Amniotic epithelial cell (primary cell): ENCODE measurements at regions not wholly inside any gene's neighbourhood (a gene's known extent, or its start where the extent isn't known, plus 50 kb on each side); places are given as distances from the start of the nearest gene placed in this dataset.
A peak's percentile ranks its signal among the peaks of the same experiment; 100 is the strongest.

ENCODE experiments used
- DNase-seq: peaks from one replicate; pipeline ENCODE4 v3.0.0-alpha.2; 2010; ENCODE audit warnings: low read depth

DNA sequence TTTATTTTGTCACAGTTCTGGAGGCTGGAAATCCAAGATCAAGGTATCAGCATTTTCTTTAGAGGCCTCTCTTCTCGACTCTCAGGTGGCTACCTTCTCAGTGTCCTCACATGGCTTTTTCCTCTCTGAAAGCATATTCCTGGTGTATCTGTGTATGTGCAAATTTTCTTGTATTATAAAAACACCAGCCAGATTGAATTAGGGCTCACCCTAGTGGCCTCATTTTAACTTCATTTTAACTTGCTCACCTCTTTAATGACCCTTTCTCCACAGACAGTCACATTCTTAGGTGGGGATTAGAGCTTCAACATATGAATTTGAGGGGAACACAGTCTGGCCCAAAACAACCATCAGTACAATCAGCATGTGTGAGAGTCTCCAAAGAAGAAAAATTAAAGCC is 542.4 kb upstream of the FAM241A start:
- no peak for DNase-seq

DNA sequence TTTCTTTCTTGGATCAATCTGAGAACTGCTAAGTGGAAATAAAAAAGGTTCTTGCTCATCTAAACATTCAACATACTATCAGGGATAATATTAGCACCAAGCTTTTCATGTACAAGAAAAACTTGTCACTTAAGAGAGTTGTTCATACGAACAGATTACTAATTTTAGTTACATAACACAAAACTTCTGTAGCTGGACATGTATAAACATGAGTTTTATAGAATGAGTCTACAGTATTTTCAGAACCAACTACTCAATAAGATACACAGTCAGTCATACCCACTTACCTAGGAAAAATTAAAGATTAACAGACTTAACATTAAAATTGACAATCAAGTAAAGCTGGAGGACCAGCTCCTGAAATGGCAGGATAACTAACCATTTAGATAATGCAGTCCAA is 540.1 kb upstream of the FAM241A start:
- DNase-seq = no peak

DNA sequence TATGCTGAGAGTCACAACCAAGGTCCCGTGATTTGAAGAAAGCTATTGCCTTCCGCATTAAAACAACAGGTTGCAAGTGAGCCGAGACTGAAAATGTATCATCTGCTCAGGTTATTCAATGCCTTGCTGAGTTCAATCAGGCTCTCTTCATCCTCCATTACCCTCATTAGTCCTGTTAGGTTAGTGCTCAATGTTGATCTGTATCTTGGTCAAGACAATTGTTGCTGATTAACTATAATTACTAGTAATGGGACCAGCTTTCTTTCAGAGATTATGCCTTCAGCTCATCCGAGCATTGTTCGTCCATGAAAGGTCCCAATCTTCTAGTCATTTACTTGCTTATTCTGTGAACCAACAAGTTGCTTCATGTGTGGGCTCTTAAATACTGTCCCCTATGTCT is 534.6 kb upstream of the FAM241A start:
- DNase-seq = no peak

DNA sequence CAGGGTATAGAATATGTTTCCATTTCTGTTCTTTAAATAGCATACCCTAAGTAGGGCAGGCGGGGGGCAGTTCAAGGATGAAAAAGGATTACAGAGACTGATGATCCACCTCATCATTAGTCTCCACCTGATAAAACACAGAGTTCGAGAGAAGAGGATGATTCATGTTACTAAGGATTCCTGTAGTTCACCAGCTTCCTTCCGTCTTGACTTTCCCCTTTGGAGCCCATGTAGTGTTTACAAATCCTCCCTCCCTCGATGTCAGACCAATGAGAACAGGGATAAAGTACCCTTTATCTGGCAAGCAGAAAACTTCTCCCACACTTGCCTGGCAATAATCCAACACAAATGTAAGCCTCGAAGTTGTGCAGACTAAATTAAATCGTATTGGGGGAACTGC is 526.3 kb upstream of the FAM241A start:
- DNase-seq = peak; percentile 91

DNA sequence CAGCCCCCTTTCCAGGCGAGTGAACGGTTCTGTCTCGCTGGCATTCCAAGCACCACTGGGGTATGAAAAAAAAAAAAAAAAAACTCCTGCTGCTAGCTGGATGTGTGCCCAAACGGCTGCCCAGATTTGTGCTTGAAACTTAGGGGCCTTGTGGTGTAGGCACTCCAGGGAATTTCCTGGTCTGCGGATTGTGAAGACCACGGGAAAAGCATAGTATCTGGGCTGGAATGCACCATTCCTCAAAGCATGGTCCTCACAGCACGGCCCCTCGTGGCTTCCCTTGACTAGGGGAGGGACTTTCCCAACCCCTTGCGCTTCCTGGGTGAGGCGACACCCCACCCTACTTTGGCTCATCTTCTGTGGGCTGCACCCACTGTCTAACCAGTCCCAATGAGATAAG is 516.8 kb upstream of the FAM241A start:
- DNase-seq = no peak

DNA sequence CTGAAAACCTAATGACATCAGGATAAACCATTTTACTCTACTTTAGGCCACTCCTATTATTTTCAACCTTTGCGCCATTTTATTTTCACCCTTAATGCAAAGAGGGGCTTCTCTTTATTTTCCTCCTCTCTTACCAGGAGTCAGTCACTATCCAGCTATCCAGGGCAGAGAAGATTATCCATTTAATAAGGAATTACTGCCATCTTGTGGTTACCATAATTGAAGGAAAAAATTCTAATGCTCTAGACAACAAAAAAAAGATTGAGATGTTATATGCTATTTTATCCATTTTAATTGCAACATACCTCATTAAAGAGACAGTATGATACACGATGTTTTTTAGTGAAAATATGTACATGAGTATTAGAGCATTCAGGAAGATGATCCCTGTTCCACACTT is 514.5 kb upstream of the FAM241A start:
- peak; percentile 55 for DNase-seq

DNA sequence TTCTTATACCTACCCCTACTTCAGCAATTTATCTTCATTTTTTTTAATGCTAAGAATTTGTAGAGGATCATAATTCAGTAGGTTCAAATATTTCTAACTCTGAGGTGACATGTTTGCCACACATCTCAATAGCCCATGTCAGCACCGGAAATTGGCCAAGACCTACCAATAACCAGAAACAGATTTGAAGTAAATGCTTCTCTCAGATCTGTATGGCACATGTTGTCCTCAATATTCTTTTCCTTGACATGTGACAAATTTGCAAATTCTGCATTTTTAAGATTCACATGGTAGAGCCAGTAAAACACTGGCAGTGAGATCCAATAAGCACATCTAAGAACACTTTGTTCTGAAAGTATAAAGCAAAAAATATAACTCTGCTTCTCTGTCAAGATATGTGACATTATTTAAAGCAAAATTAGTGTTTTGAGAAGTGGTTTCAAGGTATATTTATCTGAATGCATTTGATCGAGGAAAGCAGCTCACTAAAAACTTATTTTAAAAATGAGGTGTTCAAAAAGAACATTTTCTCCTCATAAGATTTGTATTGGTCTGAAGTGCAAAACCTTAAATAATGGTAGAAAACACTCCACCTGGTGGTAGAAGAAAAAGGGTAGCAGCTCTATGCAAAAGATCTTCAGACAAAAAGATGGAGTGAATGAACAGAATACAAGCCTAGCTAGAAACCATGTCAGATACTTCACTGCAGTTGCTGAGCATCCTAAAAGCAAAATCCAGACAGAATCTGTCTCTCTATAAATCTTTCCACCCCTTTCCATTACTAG is 513.8 kb upstream of the FAM241A start:
- peak; percentile 39 for DNase-seq

DNA sequence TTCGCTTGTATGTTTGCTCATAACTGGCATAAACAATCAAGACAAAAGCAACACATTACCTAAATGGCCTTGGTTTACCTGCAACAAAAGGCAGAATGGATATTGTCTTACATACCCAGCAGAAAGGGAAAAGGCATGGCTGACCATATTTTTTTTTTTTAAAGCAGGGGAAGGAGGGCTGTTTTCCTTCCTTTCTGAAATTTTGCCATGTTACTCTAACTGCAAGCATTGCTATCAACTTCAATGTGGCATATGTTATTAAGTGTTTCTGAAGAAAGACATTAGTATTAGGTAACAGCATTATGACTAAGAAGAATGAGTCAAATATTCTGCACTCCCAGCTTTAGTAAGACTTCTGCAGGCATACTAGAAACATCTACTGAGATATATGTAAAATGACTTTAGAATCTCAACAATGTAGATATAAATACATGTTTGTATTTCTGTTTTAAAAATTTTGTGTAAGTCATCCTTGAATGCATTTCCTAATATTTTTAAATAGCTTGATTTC is 512.6 kb upstream of the FAM241A start:
- peak; percentile 88 for DNase-seq

DNA sequence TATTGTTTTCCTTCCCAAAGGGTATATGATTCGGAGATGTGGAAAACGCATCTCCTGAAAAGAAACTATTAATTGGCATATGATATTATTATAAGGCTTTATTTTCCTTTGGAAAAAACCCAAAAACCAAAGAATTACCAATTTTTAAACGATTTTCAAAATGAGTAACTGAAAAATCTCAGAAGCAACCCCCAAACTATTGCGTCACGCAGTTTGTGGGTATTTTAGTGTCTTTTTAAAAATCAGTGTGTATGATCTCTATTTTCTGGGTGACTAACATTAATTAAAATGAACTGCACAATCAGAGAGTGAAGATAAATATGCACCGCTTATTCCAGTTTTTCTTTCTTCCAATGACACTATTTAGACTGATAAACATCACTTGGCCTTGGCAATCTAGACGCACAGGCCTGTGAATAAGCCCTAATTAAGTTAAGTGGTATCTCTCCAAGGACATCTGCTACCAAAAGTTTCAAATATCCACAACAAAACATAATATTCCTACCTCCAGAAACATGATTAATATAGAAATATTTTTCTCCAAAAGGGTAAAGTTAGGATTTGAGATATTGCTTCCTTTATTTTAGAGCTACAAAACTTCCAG is 511.5 kb upstream of the FAM241A start:
- no peak for DNase-seq

DNA sequence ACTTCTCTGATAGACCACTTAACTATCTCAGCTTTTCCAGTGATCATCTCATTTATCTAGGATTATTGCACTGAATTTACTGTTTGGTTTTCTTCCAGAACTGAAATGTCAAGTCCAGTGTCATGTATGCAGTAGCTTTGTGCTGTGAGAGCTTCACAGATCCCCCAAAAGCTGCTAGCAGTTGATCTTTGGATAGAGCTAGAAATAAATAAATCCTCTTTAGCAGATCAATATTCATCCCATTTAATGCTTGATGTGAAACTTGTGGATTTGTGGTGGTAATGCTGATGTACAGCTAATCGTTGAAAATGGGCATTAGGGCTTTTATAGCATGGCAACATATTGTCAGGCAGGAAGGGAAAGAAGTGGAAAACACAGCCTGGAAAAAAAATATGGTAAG is 509.6 kb upstream of the FAM241A start:
- no peak for DNase-seq

DNA sequence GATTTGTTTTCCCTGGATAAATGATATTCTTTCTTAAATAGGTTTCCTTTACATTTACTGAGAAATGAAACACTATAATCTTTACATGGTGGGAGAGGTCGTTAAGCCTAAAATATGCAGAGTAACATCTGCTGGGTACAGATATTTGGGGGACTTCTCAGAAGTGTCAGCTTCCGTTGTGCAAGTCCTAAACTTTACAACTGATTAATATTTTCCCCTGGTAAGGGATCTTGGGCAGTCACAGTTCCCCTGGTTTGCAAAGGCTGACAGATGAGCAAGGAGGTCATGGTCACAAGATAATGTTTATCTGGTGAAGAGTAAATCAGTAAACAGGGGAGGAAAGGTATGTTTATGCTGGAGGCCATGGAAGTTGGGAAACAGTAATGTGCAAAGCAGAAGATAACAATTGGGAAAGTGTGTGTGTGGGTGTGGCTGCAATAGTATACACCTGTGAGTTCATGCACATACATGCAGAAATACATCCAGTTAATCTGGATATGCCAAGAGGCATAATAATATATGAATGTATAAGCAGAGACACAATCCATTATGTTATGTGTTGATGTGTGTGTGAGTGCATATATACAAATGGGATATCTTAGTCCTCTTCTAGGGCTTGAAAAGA is 508.2 kb upstream of the FAM241A start:
- no peak for DNase-seq

DNA sequence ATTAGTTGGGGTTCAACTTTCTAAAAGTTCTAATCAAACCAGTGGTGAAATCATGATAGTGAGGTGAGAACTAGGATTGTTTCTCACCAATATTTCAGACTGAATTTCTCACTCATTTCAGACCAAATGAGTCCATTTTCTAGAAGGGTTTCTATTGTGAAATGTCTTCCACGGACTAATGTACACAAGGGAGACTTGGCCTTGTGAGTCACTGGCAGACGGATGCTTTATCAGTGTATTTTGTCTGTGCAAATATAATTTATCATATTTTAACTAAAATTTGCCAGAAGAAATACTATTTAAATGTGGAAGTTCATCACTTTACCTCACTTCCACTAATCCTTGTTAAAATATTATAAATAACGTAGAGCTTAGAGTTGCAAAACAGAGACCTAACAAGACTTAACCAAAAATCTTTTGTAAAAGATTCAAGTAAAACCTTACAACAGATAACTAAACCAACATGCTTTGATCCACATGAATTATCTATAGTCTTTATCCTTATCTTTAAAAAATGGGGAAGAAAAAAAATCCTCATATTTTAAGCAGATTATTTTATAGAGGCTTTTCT is 506.0 kb upstream of the FAM241A start:
- DNase-seq = peak; percentile 94

DNA sequence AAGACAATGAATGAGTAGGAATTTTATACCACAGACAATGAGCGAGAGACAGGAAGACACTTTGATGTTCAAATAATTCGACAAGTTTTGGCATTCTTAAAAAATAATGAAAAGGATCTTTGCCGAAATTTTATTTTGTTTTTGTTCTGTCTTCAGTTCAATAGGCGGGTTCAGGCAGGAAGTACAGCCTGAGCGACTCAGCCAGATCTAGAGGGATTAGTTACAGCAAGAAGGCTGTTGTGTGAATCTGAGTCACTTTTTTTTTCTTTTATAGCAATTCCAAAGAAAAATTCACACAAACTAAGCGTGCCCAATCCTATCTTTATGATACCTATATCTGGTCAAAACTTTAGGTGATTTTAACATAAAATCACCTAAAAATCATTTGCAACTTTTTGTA is 505.4 kb upstream of the FAM241A start:
- peak; percentile 73 for DNase-seq

DNA sequence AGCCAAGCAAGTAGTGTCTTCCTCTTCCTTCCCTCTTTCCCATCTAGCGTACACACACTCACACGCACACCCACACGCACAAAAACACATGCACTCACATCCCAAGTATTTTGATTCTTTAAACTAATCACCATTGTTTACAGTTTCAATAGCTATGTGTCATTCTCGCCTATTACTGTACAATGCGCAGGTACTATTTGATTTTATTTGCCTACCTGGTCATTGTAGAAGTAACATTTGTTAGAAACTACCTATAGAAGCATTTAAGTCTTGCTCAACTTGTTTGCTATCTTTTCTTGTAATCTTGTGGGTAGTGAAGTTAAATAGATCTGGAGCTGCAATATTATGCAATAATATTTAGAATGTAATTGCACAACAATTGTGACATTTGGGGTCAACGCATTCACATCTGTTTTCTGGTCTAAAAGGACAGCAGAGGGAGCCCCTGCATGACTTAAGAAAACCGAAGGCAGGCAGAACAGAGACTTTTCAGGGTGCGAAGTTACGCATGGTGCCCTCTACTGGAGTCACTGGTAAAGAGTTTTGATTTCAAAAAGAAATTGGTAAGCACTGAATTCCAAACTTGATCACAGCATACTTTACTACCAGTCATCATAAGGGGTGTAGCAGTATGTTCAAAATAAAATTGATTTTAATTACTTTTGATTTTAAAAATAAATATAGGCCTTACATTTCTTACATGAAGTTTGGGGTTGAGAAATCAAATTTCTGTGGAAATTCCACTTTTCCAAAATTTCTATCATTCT is 503.3 kb upstream of the FAM241A start:
- peak; percentile 95 for DNase-seq

DNA sequence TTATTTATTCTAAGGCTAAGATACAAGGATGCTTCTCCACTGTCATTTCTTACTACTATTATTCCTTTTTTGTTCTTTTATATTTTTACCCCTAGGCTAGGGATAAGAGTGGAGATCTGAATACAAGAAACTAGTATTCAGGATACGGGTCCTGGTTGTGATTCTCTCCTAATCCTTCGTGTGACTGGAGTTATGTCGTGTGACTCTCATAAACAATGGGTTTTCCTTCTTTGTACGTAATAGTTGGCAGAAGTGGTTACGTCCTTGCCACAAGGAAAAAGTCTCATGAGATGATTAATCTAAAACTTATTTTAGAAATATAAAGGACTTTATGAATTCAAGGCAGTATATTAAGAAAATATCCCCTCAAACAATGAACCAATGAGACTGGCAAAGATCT is 497.2 kb upstream of the FAM241A start:
- no peak for DNase-seq

DNA sequence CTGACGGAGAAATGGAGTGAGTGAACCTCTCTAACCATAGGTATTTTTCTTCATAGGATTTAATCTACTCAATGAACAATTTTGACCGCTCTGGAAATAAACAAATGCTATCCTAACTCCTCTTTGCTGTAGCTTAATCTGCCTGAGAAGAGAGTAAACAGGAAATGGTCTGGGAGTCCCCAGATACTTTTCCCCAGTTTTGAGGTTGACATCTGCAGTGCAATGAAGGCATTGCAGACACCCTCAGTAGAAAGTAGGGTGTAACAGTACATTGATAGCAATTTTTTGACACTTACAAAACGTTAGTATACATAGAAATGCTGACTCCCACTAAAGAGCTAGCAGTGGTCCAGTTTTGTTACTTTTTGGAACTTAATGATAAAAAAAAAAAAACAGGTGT is 495.9 kb upstream of the FAM241A start:
- no peak for DNase-seq

DNA sequence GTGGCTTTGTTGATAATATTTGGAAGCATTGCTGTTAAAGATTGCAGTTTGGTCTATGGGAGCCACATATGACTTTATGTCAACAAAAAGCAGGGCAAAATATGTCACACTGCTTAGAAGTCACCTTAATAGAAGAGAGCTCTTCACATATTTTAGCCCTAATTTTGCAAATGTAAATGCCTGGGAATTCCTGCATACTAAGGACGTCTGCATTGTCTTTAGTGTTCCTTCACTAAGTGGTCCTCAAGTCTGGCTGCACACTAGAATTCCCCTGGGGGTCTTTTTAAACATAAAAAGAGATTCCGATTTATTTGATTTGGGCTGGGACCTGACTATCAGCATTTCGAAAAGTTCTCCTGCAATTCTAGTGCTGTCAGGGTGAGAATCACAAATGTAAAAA is 495.1 kb upstream of the FAM241A start:
- DNase-seq = no peak

DNA sequence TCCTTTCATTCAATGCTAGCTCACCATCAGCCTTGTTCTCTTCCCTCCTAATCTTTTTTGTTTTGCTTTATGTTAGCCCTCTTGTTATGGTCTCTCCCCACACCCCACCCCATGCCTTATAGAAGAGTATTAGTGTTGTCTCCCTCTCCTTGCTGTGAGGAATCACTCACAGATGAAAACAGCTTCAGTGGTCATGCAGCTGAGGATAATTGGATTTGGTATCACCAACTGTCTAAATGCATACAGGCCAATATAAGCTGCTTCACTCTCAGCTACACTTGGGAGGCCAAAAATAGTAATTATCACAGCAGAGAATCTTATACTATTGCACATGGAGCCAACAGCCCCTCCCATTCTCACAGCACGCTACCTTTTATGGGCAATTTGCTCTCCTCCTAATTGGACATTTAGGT is 494.6 kb upstream of the FAM241A start:
- DNase-seq = no peak

DNA sequence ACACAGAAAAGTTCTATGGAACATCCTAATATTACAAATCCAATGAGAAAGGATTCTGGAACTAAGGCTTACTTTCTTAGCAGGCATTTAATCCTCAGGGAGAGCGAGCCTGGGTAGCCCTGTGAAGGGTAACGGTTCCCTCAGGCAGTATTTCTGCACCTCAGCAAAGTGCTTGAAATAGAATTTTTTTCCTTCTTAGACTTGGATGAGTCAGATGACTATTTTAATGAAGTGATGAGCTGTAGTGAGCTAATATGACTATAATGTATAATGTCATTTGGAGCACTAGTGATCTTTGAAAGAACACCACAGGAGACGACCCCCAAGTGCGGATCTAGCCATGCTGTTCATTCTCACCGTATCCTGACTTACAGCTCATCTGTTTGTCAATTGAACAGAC is 493.0 kb upstream of the FAM241A start:
- DNase-seq = no peak

DNA sequence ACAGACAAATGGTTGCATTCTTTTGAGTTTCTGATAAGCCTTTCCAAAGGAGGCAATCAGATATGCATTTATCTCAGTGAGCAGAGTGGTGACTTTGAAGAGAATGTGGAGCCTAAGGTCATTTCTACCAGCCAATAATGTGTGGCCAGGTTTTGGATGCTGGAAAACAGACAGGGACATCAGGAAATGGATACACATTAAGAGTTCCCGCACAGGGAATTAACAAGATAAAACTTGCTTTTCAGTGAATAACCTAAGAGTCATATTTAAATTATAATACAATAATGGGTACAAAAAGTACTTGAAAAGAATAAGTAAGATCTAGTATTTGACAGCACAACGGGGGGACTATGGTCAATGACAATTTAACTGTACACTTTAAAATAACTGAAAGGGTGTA is 492.3 kb upstream of the FAM241A start:
- DNase-seq = no peak

DNA sequence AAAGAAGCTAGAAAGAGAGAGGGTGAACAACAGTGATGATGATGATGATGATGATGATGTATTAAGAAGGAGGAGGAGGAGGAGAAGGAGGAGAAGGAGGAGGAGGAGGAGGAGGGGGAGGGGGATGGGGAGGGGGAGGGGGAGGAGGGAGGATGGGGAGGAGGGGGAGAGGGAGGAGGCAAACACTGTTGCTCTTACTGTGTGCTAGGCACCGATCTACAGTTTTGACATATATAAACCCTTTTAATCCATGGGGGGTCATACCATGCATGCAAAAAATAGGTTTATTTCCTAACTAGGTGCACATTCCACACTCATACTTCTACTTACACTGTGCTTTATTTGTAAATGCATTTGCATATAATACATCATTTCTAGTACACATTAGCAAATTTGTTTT is 482.8 kb upstream of the FAM241A start:
- DNase-seq = no peak

DNA sequence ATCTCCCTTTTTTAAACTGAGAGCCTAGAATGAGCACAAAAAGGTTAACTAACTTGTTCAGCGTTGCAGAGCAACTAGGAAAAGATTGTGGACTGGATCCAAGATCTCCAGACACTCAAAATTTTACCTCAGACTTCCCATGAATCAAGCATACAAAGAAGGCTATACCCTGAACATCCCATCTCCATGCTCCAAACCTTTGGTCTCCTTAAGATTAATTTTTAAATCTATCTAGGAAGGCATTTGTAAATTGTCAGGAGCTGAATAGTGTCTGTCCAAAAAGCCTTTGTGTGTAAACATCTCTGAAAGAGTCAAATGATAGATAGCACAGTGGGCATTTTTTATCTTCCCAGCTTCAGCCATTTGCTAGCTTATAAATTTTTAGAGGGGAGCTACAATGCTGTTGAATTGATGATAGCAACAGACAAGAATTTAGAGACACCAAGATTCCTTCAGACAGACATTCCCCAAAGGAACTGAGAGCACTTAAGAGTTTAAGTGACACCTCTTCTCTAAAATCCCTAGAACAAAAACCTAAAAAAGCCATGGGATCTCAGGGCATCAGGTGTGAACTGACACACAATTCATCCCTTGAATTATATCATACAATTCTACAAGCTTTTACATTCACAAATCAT is 480.8 kb upstream of the FAM241A start:
- no peak for DNase-seq
